Fibroblast of mammary gland (primary cell): ENCODE measurements at regions not wholly inside any gene's neighbourhood (a gene's known extent, or its start where the extent isn't known, plus 50 kb on each side); places are given as distances from the start of the nearest gene placed in this dataset.
A peak's percentile ranks its signal among the peaks of the same experiment; 100 is the strongest.
"Not testable (repeated sequence)": the region's sequence is repeated elsewhere in the genome, so short reads cannot be mapped to it uniquely, and the experiment has no call there.

Experiments
- DNase-seq: peaks from one replicate; pipeline ENCODE4 v3.0.0-alpha.2; 2010; ENCODE audit warnings: low read depth
- H3K4me3 ChIP-seq: 2 replicates; pipeline ENCODE4 v1.5.1; 2011; ENCODE audit warnings: low read depth, mild to moderate bottlenecking, low read length, moderate library complexity; ENCODE audit not compliant: control insufficient read depth
- CTCF ChIP-seq: conservative IDR thresholded peaks from 2 replicates; pipeline ENCODE4 v1.5.1; 2011; ENCODE audit warnings: low read depth, low read length, inconsistent platforms; ENCODE audit not compliant: control insufficient read depth, insufficient read depth

GRCh38 chr12:91702843-91703425 lies 442.7 kb downstream of the BTG1 start:
- TF ChIP-seq CTCF = no peak
- DNase-seq = no peak
- H3K4me3 ChIP-seq = no peak overlapping the region

- H3K4me3 ChIP-seq = no peak overlapping the region
- no peak for DNase-seq
- TF ChIP-seq CTCF = no peak
Observed at GRCh38 chr12:91695964-91696363, 449.7 kb downstream of the BTG1 start.

GRCh38 chr12:91695406-91695805 lies 450.2 kb downstream of the BTG1 start:
- H3K4me3 ChIP-seq, DNase-seq: not testable (repeated sequence)

- no peak overlapping the region for H3K4me3 ChIP-seq
- no peak for TF ChIP-seq CTCF
- no peak for DNase-seq
Observed at GRCh38 chr12:91690531-91690930, 455.1 kb downstream of the BTG1 start.

GRCh38 chr12:91687052-91688017 lies 458.3 kb downstream of the BTG1 start:
- no peak for TF ChIP-seq CTCF
- no peak overlapping the region for H3K4me3 ChIP-seq

GRCh38 chr12:91685917-91686316 lies 459.7 kb downstream of the BTG1 start:
- peak; percentile 60 for DNase-seq
- TF ChIP-seq CTCF = no peak
- no peak overlapping the region for H3K4me3 ChIP-seq

More at GRCh38 chr12:91687052-91688017, 458.3 kb downstream of the BTG1 start:
- DNase-seq = peak; percentile 30

GRCh38 chr12:91681751-91682150 lies 463.9 kb downstream of the BTG1 start:
- H3K4me3 ChIP-seq = no peak overlapping the region
- no peak for DNase-seq
- TF ChIP-seq CTCF = no peak
